ENCODE measurements at regions not wholly inside any gene's neighbourhood (a gene's known extent, or its start where the extent isn't known, plus 50 kb on each side); places are given as distances from the start of the nearest gene placed in this dataset.

- no peak for DNase-seq (ENCODE audit: low read depth in 3 of 3)
Observed at GRCh38 chr19:5218255-5218855, 122.3 kb downstream of the PTPRS start.

- no peak for DNase-seq (ENCODE audit: low read depth in 3 of 3)
Observed at GRCh38 chr19:5217171-5217570, 123.4 kb downstream of the PTPRS start.

GRCh38 chr19:5216141-5216847 lies 124.3 kb downstream of the PTPRS start:
- DNase-seq (ENCODE audit: low read depth in 3 of 3), result no peak

- no peak for DNase-seq (ENCODE audit: low read depth in 3 of 3)
Observed at GRCh38 chr19:5215431-5215830, 125.2 kb downstream of the PTPRS start.

GRCh38 chr19:5214902-5215301 lies 125.7 kb downstream of the PTPRS start:
- no peak for DNase-seq (ENCODE audit: low read depth in 3 of 3)

- DNase-seq (ENCODE audit: low read depth in 3 of 3), result no peak
Observed at GRCh38 chr19:5214371-5214770, 126.2 kb downstream of the PTPRS start.

GRCh38 chr19:5213667-5214066 lies 126.9 kb downstream of the PTPRS start:
- no peak for DNase-seq (ENCODE audit: low read depth in 3 of 3)

- no peak for DNase-seq (ENCODE audit: low read depth in 3 of 3)
Observed at GRCh38 chr19:5212101-5212500, 128.5 kb downstream of the PTPRS start.

GRCh38 chr19:5211217-5211822 lies 129.3 kb downstream of the PTPRS start:
- DNase-seq (ENCODE audit: low read depth in 3 of 3), result no peak

- DNase-seq (ENCODE audit: low read depth in 3 of 3), result no peak
Observed at GRCh38 chr19:5210556-5210955, 130.1 kb downstream of the PTPRS start.

GRCh38 chr19:5207806-5208205 lies 132.8 kb downstream of the PTPRS start:
- DNase-seq (ENCODE audit: low read depth in 3 of 3), result no peak

- no peak for DNase-seq (ENCODE audit: low read depth in 3 of 3)
Observed at GRCh38 chr19:5206751-5207075, 133.9 kb downstream of the PTPRS start.

- no peak for DNase-seq (ENCODE audit: low read depth in 3 of 3)
Observed at GRCh38 chr19:5205937-5206750, 134.5 kb downstream of the PTPRS start.

- no peak for DNase-seq (ENCODE audit: low read depth in 3 of 3)
Observed at GRCh38 chr19:5205381-5205780, 135.2 kb downstream of the PTPRS start.

GRCh38 chr19:5204212-5204611 lies 136.4 kb downstream of the PTPRS start:
- DNase-seq (ENCODE audit: low read depth in 3 of 3), result no peak

All from stimulated activated CD4-positive, alpha-beta T cell treated with anti-CD3 and anti-CD28 coated beads, TNF-alpha, amount 100 ng/mL, for 24 hours (primary cell).